GM10266 (cell line): ENCODE measurements at regions not wholly inside any gene's neighbourhood (a gene's known extent, or its start where the extent isn't known, plus 50 kb on each side); places are given as distances from the start of the nearest gene placed in this dataset.

Source experiments
- DNase-seq: peaks from one replicate; pipeline ENCODE4 v3.0.0; 2012; ENCODE audit errors: extremely low spot score
- CTCF ChIP-seq: IDR thresholded peaks from 2 replicates; pipeline ENCODE4 v1.5.1; 2012; ENCODE audit warnings: mild to moderate bottlenecking, low read depth; ENCODE audit not compliant: control insufficient read depth, insufficient read depth; ENCODE audit errors: missing control alignments

DNA sequence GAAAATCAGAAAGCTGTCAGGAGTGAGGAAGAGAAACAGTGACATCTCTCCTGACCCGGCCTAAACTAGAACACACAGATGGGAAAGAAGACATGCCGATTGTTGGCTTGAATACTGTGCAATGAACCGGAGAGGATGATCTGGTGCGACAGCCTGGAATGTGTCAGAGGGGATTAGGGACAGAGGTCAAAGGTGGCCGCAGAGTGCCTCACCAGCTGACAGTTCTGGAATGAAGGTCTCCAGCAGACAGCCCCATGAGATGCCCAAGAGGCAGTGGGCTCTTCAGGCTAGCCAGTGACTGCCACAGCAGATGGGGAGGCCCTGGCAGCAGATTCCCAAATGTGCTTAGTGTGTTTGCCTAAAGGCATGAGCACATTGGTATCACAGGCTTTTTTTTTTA is 623.2 kb downstream of the CDH8 start:
- no peak for TF ChIP-seq CTCF
- no peak for DNase-seq

- no peak for TF ChIP-seq CTCF
- DNase-seq: no peak
These were observed 623.7 kb downstream of the CDH8 start for GRCh38 chr16:61412562-61412961.

- no peak for TF ChIP-seq CTCF
- DNase-seq: no peak
These were observed 626.6 kb downstream of the CDH8 start for GRCh38 chr16:61409604-61410003.

GRCh38 chr16:61403386-61403785 is 632.9 kb downstream of the CDH8 start:
- no peak for DNase-seq
- TF ChIP-seq CTCF: no peak

- TF ChIP-seq CTCF: no peak
- no peak for DNase-seq
These were observed 644.3 kb downstream of the CDH8 start for GRCh38 chr16:61391896-61392295.

DNA sequence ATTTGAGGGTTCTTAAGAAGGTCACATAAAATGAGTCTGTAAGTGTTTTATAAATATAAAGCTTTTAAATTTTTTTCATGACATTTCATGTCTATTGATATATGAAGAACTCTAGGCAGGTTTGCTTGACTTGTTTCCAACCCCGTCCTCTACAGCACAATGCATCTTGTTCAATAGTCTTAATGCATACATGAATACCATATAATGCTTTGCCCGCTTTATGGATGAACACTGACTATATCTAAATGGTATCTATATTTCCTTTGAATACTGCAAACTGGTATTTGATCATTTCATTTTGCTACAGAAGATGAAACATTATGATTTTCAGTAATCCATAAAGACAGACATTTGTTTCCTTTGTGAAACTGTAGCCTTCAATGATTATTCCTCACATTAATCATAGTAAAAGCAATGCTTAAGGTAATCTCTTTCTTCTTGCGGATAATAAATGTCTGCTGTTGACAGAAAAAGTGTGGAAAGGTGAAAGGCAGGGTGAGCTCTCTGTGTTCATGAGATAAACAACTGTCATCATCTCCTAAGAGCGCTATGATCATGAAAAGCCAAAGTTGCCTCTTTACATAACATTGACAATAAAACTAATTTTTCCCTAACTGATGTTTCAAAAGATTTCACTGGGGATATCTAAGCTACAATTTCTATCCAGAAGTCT is 645.1 kb downstream of the CDH8 start:
- DNase-seq: no peak
- TF ChIP-seq CTCF: no peak

- no peak for DNase-seq
- TF ChIP-seq CTCF: no peak
These were observed 650.7 kb downstream of the CDH8 start for GRCh38 chr16:61385392-61386071.
